ENCODE measurements at regions not wholly inside any gene's neighbourhood (a gene's known extent, or its start where the extent isn't known, plus 50 kb on each side); places are given as distances from the start of the nearest gene placed in this dataset.
A peak's percentile ranks its signal among the peaks of the same experiment; 100 is the strongest.

DNA sequence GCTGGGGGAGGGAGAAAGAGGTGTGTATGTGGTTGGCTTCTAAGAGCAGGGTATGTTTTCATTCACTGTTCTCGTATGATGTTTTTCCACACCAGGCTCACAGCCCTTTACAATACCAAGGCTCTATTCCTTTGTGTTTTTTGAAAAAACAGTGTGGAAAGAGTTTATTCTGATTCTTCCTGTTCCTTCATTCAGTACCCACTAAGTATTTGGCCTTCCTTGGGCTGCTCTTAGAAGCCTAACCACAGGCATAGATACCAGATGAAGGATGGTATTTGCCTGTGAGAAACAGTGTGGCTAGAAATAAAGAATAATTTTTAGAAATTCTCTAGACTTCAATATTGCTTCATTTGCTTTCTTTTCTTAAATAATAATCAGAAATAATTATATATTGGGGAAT, 518.0 kb upstream of the DIPK2B start:
- ChIA-PET CTCF (no interaction called here), POLR2A (no interaction called here)
- H3K27ac ChIP-seq (ENCODE audit: low read depth, low read length): no peak overlapping the region
- no peaks in the 10 kb centered on the region for H3K27me3 ChIP-seq (ENCODE audit: control insufficient read depth, insufficient read depth, low read length)
- no peaks in the 10 kb centered on the region for H3K9me3 ChIP-seq (ENCODE audit: control insufficient read depth, insufficient read depth, low read length)
- no peak overlapping the region for H3K4me3 ChIP-seq (ENCODE audit: low read depth, low read length)
- no peak for DNase-seq (ENCODE audit: low read depth, low spot score)
- TF ChIP-seq, protein P1, sequence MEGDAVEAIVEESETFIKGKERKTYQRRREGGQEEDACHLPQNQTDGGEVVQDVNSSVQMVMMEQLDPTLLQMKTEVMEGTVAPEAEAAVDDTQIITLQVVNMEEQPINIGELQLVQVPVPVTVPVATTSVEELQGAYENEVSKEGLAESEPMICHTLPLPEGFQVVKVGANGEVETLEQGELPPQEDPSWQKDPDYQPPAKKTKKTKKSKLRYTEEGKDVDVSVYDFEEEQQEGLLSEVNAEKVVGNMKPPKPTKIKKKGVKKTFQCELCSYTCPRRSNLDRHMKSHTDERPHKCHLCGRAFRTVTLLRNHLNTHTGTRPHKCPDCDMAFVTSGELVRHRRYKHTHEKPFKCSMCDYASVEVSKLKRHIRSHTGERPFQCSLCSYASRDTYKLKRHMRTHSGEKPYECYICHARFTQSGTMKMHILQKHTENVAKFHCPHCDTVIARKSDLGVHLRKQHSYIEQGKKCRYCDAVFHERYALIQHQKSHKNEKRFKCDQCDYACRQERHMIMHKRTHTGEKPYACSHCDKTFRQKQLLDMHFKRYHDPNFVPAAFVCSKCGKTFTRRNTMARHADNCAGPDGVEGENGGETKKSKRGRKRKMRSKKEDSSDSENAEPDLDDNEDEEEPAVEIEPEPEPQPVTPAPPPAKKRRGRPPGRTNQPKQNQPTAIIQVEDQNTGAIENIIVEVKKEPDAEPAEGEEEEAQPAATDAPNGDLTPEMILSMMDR (IDR thresholded peaks at IDR 0.05; ENCODE audit: low read depth, low read length): no peak

DNA sequence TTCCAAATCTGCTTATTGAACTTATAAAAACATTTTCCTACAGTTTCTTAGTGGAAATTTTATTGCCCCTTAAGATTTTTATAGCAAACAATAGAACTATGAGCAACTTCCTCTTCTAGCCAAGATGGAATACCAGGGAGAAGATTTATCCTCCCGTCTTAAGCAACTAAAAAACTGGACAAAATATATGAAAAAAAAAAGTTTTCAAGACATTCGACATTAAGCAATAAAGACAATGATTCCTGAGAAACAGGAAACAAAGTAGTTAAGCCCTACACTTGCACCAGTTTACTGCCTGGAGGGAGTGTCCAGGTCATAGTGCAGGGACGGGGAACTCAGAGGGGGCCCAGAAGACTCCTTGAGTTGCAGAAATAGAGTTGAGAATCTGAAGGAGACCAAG, 516.1 kb upstream of the DIPK2B start:
- DNase-seq (ENCODE audit: low read depth, low spot score): no peak
- no peak overlapping the region for H3K4me3 ChIP-seq (ENCODE audit: low read depth, low read length)
- H3K27me3 ChIP-seq (ENCODE audit: control insufficient read depth, insufficient read depth, low read length): no peaks in the 10 kb centered on the region
- TF ChIP-seq, protein P1 (IDR thresholded peaks at IDR 0.05; ENCODE audit: low read depth, low read length): no peak
- no peaks in the 10 kb centered on the region for H3K9me3 ChIP-seq (ENCODE audit: control insufficient read depth, insufficient read depth, low read length)
- ChIA-PET POLR2A (no interaction called here), CTCF (no interaction called here)
- H3K27ac ChIP-seq (ENCODE audit: low read depth, low read length): no peak overlapping the region

GRCh38 chrX:45715748-45716147, 515.1 kb upstream of the DIPK2B start:
- no peaks in the 10 kb centered on the region for H3K9me3 ChIP-seq (ENCODE audit: control insufficient read depth, insufficient read depth, low read length)
- POLR2A ChIA-PET: no interaction called here
- no peaks in the 10 kb centered on the region for H3K27me3 ChIP-seq (ENCODE audit: control insufficient read depth, insufficient read depth, low read length)
- H3K4me3 ChIP-seq (ENCODE audit: low read depth, low read length): no peak overlapping the region
- TF ChIP-seq, protein P1 (IDR thresholded peaks at IDR 0.05; ENCODE audit: low read depth, low read length): no peak
- CTCF ChIA-PET: interaction anchor here (0.9 kb wide), 1 partner anchor 392 kb away, joined by 3 read pairs; no protein-coding TSS in a partner anchor
- no peak for DNase-seq (ENCODE audit: low read depth, low spot score)
- peak overlapping the region; percentile 39 for H3K27ac ChIP-seq (ENCODE audit: low read depth, low read length)

- no peak for DNase-seq (ENCODE audit: low read depth, low spot score)
- no peaks in the 10 kb centered on the region for H3K9me3 ChIP-seq (ENCODE audit: control insufficient read depth, insufficient read depth, low read length)
- ChIA-PET CTCF (no interaction called here), POLR2A (no interaction called here)
- no peak overlapping the region for H3K4me3 ChIP-seq (ENCODE audit: low read depth, low read length)
- no peaks in the 10 kb centered on the region for H3K27me3 ChIP-seq (ENCODE audit: control insufficient read depth, insufficient read depth, low read length)
- TF ChIP-seq, protein P1 (IDR thresholded peaks at IDR 0.05; ENCODE audit: low read depth, low read length): no peak
- no peak overlapping the region for H3K27ac ChIP-seq (ENCODE audit: low read depth, low read length)
Observed at GRCh38 chrX:45714866-45715265, 514.2 kb upstream of the DIPK2B start.

DNA sequence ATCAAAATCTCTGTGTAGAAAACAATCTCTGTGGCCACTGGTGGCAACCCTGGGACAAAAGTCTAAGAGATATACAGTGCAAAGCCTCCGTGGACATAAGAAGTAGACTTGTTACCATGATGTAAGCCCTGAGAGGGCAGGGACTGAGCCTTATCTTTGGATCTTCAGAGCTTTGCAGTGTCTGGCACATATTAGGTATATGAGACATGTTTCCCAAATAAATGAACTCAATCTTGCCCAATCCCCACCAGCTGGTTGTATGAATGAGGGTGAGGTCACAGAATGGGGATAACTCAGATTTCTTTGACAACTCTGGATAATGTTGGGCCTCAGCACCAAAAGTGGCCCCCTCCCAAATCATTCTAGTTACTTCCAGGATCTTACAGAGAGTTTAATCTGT, 511.4 kb upstream of the DIPK2B start:
- Histone ChIP-seq H3K27me3 (ENCODE audit: control insufficient read depth, insufficient read depth, low read length) (no peaks in the 10 kb centered on the region), H3K4me3 (ENCODE audit: low read depth, low read length) (no peak overlapping the region), H3K27ac (ENCODE audit: low read depth, low read length) (no peak overlapping the region), H3K9me3 (ENCODE audit: control insufficient read depth, insufficient read depth, low read length) (no peaks in the 10 kb centered on the region)
- ChIA-PET POLR2A (interaction anchor here (0.9 to 2.9 kb wide), 4 partner anchors 35 to 196 kb away, joined by 3 to 21 read pairs (median 4); no protein-coding TSS in a partner anchor), CTCF (no interaction called here)
- no peak for DNase-seq (ENCODE audit: low read depth, low spot score)
- TF ChIP-seq, protein P1 (IDR thresholded peaks at IDR 0.05; ENCODE audit: low read depth, low read length): no peak

All from AG04450 (cell line).